Neural cell (in vitro differentiated cells): ENCODE measurements at regions not wholly inside any gene's neighbourhood (a gene's known extent, or its start where the extent isn't known, plus 50 kb on each side); places are given as distances from the start of the nearest gene placed in this dataset.

Experiments
- H2AFZ ChIP-seq: fragments of 200-600, 300-800 bp; sonication (generic), shearing (Covaris generic); 2 replicates; pipeline ENCODE4 v1.6.0; 2014; ENCODE audit warnings: low read depth, mild to moderate bottlenecking, antibody characterized with exemption, low read length, moderate library complexity
- H3F3A ChIP-seq: fragments of 200-600 bp; shearing (Covaris generic); 2 replicates; pipeline ENCODE4 v1.6.1; 2016; ENCODE audit warnings: mild to moderate bottlenecking, moderate library complexity, mixed read lengths, antibody characterized with exemption, low read length; ENCODE audit not compliant: insufficient read depth, poor library complexity, severe bottlenecking
- H3K27ac ChIP-seq: fragments of 200-600, 300-800 bp; sonication (generic), shearing (Covaris generic); 2 replicates; pipeline ENCODE4 v1.5.1; 2014; ENCODE audit warnings: mild to moderate bottlenecking, low read length, moderate library complexity
- H3K27me3 ChIP-seq: fragments of 300-800, 200-600 bp; sonication (generic), shearing (Covaris generic); 2 replicates; pipeline ENCODE4 v1.6.0; 2014; ENCODE audit warnings: mild to moderate bottlenecking, low read depth, low read length, moderate library complexity; ENCODE audit not compliant: insufficient read depth
- H3K36me3 ChIP-seq: fragments of 300-800, 200-600 bp; sonication (generic), shearing (Covaris generic); 2 replicates; pipeline ENCODE4 v1.5.1; 2014; ENCODE audit warnings: mild to moderate bottlenecking, antibody characterized with exemption, low read length, moderate library complexity; ENCODE audit not compliant: insufficient read depth
- H3K4me2 ChIP-seq: fragments of 300-800, 200-600 bp; sonication (generic), shearing (Covaris generic); 2 replicates; pipeline ENCODE4 v1.6.0; 2014; ENCODE audit warnings: mild to moderate bottlenecking, low read length
- H3K4me3 ChIP-seq: fragments of 300-800, 200-600 bp; sonication (generic), shearing (Covaris generic); 2 replicates; pipeline ENCODE4 v1.5.1; 2014; ENCODE audit warnings: mild to moderate bottlenecking, low read length, moderate library complexity
- H3K79me2 ChIP-seq: fragments of 200-600 bp; shearing (Covaris generic); replicated peaks from 2 replicates; pipeline ENCODE4 v1.6.0; 2014; ENCODE audit warnings: mild to moderate bottlenecking, low read length, moderate library complexity; ENCODE audit not compliant: insufficient read depth
- H3K9ac ChIP-seq: fragments of 300-800, 200-600 bp; sonication (generic), shearing (Covaris generic); 2 replicates; pipeline ENCODE4 v1.6.1; 2016; ENCODE audit warnings: mild to moderate bottlenecking, low read length, mixed read lengths
- H3K9me2 ChIP-seq: fragments of 200-600 bp; shearing (Covaris generic); 2 replicates; pipeline ENCODE4 v1.6.1; 2016; ENCODE audit warnings: mild to moderate bottlenecking, low read length, mixed read lengths; ENCODE audit not compliant: insufficient read depth
- H3K9me3 ChIP-seq: fragments of 200-600, 300-800 bp; sonication (generic), shearing (Covaris generic); 2 replicates; pipeline ENCODE4 v1.6.1; 2016; ENCODE audit warnings: mild to moderate bottlenecking, mixed run types, low read length, moderate library complexity, mixed read lengths
- H4K20me1 ChIP-seq: fragments of 200-600 bp; shearing (Covaris generic); 2 replicates; pipeline ENCODE4 v1.6.1; 2016; ENCODE audit warnings: mild to moderate bottlenecking, mixed run types; ENCODE audit not compliant: insufficient read depth
- EP300 ChIP-seq: fragments of 450-650 bp; conservative IDR thresholded peaks from 2 replicates; pipeline ENCODE4 v1.6.1; 2014; ENCODE audit warnings: antibody characterized with exemption, mild to moderate bottlenecking, moderate library complexity; ENCODE audit not compliant: poor library complexity, severe bottlenecking
- EZH2 ChIP-seq: fragments of 200-600, 300-800 bp; shearing (Covaris generic), sonication (generic); IDR thresholded peaks from 2 replicates; pipeline ENCODE4 v1.6.1; 2014; ENCODE audit warnings: antibody characterized with exemption, low read length, borderline replicate concordance, mild to moderate bottlenecking; ENCODE audit not compliant: insufficient read depth, poor library complexity, severe bottlenecking
- MXI1 ChIP-seq: fragments of 450-650 bp; conservative IDR thresholded peaks from 2 replicates; pipeline ENCODE4 v1.6.1; 2014; ENCODE audit warnings: antibody characterized with exemption, mild to moderate bottlenecking; ENCODE audit not compliant: poor library complexity, severe bottlenecking
- POLR2AphosphoS5 ChIP-seq: IDR thresholded peaks from 2 replicates; pipeline ENCODE4 v1.6.1; 2012
- RAD21 ChIP-seq: fragments of 450-650 bp; conservative IDR thresholded peaks from 2 replicates; pipeline ENCODE4 v1.6.1; 2014; ENCODE audit warnings: antibody characterized with exemption, mild to moderate bottlenecking, moderate library complexity
- SMC3 ChIP-seq: fragments of 450-650 bp; conservative IDR thresholded peaks from 2 replicates; pipeline ENCODE4 v1.6.1; 2014; ENCODE audit warnings: antibody characterized with exemption, mild to moderate bottlenecking, moderate library complexity; ENCODE audit not compliant: poor library complexity
- TAF1 ChIP-seq: IDR thresholded peaks from 2 replicates; pipeline ENCODE4 v1.6.1; 2012; ENCODE audit warnings: low read depth
- TF ChIP-seq, protein P1 (sequence below): fragments of 450-650 bp; IDR thresholded peaks from 2 replicates; pipeline ENCODE4 v1.5.1; 2014; ENCODE audit warnings: antibody characterized with exemption, mild to moderate bottlenecking, moderate library complexity; ENCODE audit not compliant: poor library complexity, severe bottlenecking
- TF ChIP-seq, protein P2 (sequence below): IDR thresholded peaks from 2 replicates; pipeline ENCODE4 v1.6.1; 2012; ENCODE audit warnings: borderline replicate concordance

DNA sequence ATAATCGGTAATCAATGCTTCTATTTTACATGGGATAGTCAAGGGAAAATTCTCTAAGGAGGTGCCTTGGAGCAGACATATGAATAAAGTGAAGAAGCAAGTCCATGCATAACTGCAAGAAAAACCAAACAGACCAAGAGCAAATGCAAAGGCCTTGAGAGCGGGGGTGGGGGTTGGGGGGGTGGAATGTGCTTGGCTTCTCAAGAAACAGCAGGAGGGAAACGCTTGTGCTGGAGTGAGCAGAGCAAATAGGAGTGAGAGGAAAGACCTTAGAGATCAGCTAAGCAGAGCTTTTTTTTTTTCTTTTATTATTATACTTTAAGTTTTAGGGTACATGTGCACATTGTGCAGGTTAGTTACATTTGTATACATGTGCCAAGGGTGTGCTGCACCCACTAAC is 260.8 kb downstream of the ARPP21 start:
- TF ChIP-seq POLR2AphosphoS5 = no peak
- no peak for TF ChIP-seq RAD21
- TF ChIP-seq MXI1 = no peak
- TF ChIP-seq, protein P1, sequence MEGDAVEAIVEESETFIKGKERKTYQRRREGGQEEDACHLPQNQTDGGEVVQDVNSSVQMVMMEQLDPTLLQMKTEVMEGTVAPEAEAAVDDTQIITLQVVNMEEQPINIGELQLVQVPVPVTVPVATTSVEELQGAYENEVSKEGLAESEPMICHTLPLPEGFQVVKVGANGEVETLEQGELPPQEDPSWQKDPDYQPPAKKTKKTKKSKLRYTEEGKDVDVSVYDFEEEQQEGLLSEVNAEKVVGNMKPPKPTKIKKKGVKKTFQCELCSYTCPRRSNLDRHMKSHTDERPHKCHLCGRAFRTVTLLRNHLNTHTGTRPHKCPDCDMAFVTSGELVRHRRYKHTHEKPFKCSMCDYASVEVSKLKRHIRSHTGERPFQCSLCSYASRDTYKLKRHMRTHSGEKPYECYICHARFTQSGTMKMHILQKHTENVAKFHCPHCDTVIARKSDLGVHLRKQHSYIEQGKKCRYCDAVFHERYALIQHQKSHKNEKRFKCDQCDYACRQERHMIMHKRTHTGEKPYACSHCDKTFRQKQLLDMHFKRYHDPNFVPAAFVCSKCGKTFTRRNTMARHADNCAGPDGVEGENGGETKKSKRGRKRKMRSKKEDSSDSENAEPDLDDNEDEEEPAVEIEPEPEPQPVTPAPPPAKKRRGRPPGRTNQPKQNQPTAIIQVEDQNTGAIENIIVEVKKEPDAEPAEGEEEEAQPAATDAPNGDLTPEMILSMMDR = no peak
- no peak for TF ChIP-seq EZH2
- TF ChIP-seq, protein P2, sequence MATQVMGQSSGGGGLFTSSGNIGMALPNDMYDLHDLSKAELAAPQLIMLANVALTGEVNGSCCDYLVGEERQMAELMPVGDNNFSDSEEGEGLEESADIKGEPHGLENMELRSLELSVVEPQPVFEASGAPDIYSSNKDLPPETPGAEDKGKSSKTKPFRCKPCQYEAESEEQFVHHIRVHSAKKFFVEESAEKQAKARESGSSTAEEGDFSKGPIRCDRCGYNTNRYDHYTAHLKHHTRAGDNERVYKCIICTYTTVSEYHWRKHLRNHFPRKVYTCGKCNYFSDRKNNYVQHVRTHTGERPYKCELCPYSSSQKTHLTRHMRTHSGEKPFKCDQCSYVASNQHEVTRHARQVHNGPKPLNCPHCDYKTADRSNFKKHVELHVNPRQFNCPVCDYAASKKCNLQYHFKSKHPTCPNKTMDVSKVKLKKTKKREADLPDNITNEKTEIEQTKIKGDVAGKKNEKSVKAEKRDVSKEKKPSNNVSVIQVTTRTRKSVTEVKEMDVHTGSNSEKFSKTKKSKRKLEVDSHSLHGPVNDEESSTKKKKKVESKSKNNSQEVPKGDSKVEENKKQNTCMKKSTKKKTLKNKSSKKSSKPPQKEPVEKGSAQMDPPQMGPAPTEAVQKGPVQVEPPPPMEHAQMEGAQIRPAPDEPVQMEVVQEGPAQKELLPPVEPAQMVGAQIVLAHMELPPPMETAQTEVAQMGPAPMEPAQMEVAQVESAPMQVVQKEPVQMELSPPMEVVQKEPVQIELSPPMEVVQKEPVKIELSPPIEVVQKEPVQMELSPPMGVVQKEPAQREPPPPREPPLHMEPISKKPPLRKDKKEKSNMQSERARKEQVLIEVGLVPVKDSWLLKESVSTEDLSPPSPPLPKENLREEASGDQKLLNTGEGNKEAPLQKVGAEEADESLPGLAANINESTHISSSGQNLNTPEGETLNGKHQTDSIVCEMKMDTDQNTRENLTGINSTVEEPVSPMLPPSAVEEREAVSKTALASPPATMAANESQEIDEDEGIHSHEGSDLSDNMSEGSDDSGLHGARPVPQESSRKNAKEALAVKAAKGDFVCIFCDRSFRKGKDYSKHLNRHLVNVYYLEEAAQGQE = no peak
- TF ChIP-seq SMC3 = no peak
- TF ChIP-seq TAF1 = no peak
- TF ChIP-seq EP300 = no peak
- Histone ChIP-seq H3K4me3 (no peak overlapping the region), H3K9me3 (no peaks in the 10 kb centered on the region), H3K9ac (no peak overlapping the region), H3F3A (peaks cover 6% of the 10 kb centered on the region), H3K27me3 (no peaks in the 10 kb centered on the region), H3K9me2 (no peaks in the 10 kb centered on the region), H4K20me1 (no peaks in the 10 kb centered on the region), H3K27ac (peak overlapping the region; percentile 60), H3K36me3 (no peaks in the 10 kb centered on the region), H3K4me2 (no peak overlapping the region), H2AFZ (no peak overlapping the region), H3K79me2 (no peaks in the 10 kb centered on the region)

DNA sequence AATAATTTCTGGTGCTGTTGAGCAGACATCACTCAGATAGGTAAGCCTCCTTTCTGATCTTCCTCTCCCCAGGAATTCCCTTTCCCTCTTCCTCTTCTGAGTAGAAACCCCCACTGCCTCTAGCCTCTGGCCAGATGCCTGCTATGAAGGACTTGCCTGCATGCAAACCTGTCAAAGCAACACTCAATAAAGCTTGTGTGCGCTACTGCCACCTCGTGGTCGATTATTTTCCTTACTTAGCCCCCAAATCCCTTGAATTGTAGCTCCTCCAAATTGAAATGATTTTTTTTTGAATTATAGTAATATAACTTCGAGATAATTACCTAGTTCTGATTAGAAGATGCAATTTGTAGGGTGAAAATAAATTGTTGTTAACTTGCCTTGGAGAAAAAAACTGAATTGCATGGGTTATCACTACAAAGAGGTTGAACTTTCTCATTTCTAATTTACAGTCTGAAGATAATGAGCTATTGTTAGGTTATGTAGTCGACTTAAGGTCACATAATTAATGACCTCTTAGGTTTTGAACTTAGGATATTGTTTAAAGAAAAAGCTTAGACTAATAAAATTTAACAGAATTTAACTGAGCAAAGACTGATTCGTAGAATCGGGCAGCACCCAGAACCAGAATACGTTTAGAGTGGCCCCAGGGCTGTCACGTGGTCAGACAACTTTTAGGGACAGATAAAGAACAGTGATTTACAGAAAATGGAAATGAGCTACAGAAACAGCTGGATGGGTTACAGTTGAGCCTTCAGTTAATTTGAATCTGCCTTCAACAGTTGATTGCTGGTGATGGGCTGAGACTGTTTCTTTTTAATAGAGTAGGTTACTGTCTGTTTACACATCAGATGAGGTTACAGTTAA is 269.3 kb downstream of the ARPP21 start:
- Histone ChIP-seq H3K4me2 (no peak overlapping the region), H3K9me2 (no peaks in the 10 kb centered on the region), H3K9ac (no peak overlapping the region), H2AFZ (no peak overlapping the region), H3K27me3 (no peaks in the 10 kb centered on the region), H3K9me3 (no peaks in the 10 kb centered on the region), H3K36me3 (no peaks in the 10 kb centered on the region), H3K4me3 (no peak overlapping the region), H4K20me1 (no peaks in the 10 kb centered on the region), H3K27ac (no peak overlapping the region), H3F3A (no peaks in the 10 kb centered on the region), H3K79me2 (no peaks in the 10 kb centered on the region)
- TF ChIP-seq POLR2AphosphoS5 = no peak
- TF ChIP-seq MXI1 = no peak
- TF ChIP-seq, protein P2 = no peak
- TF ChIP-seq EP300 = no peak
- peak; percentile 83 for TF ChIP-seq RAD21
- TF ChIP-seq TAF1 = no peak
- TF ChIP-seq EZH2 = no peak
- peak; percentile 84 for TF ChIP-seq SMC3
- TF ChIP-seq, protein P1 = peak; percentile 80
